ENCODE measurements at regions not wholly inside any gene's neighbourhood (a gene's known extent, or its start where the extent isn't known, plus 50 kb on each side); places are given as distances from the start of the nearest gene placed in this dataset.

DNA sequence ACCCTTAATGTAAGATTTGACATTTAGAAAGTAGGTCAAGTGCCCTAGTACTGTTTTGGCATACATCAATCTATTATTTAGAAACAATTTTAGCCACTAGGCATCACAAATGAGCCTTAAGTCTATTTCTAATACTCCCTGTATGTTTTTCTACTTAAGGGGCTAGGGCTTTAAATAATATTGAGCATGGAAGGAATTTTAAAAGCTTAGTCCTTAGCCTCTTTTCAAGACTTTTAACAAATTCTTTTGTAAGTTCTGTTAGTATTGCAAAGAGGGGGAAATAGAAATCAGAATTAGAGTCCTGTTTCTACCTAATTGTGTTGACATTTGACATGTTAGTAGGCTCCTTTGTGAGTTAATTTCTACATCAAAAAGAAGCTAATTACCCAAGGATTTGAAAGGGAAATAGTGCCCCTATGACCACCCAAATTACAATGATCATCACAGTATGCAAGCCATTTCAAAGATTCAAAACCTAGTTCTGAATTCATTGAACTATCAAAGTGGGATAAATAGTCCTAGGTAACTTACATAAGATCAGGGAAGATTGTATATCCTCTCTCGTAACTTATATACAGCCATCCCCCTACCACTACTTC lies 647.8 kb upstream of the ACO1 start:
- TF ChIP-seq, protein P1, sequence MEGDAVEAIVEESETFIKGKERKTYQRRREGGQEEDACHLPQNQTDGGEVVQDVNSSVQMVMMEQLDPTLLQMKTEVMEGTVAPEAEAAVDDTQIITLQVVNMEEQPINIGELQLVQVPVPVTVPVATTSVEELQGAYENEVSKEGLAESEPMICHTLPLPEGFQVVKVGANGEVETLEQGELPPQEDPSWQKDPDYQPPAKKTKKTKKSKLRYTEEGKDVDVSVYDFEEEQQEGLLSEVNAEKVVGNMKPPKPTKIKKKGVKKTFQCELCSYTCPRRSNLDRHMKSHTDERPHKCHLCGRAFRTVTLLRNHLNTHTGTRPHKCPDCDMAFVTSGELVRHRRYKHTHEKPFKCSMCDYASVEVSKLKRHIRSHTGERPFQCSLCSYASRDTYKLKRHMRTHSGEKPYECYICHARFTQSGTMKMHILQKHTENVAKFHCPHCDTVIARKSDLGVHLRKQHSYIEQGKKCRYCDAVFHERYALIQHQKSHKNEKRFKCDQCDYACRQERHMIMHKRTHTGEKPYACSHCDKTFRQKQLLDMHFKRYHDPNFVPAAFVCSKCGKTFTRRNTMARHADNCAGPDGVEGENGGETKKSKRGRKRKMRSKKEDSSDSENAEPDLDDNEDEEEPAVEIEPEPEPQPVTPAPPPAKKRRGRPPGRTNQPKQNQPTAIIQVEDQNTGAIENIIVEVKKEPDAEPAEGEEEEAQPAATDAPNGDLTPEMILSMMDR (IDR thresholded peaks at IDR 0.05; ENCODE audit: extremely low read depth in 1 of 2, insufficient read depth in 1 of 2, low read depth in 1 of 2, low read length in 2 of 2), result no peak
- no peak for TF ChIP-seq EZH2 (IDR thresholded peaks at IDR 0.05; ENCODE audit: borderline replicate concordance, low read depth, low read length, severe bottlenecking)
- TF ChIP-seq POLR2AphosphoS5 (IDR thresholded peaks at IDR 0.05; ENCODE audit: insufficient read depth, low read depth, low read length), result no peak
- no peak for TF ChIP-seq JUN (IDR thresholded peaks at IDR 0.05; ENCODE audit: borderline replicate concordance, insufficient read depth, insufficient read length, low read depth)
- no peak for TF ChIP-seq POLR2A (IDR thresholded peaks at IDR 0.05; ENCODE audit: low read depth, low read length)
- no peak for TF ChIP-seq MAX (IDR thresholded peaks at IDR 0.05; ENCODE audit: insufficient read depth, insufficient read length)
- no peak for TF ChIP-seq MYC (IDR thresholded peaks at IDR 0.05; ENCODE audit: low read depth, low read length)
- no peak for TF ChIP-seq FOS (IDR thresholded peaks at IDR 0.05; ENCODE audit: borderline replicate concordance, insufficient read depth, low read length)
- no peak for TF ChIP-seq GATA2 (IDR thresholded peaks at IDR 0.05; ENCODE audit: insufficient read depth, insufficient read length, low read depth, low read length)
